Transverse colon (tissue), 4 donors: ENCODE measurements at regions not wholly inside any gene's neighbourhood (a gene's known extent, or its start where the extent isn't known, plus 50 kb on each side); places are given as distances from the start of the nearest gene placed in this dataset.

ENCODE experiments used
- DNase-seq: peaks from one replicate; pipeline ENCODE4 v3.0.0-alpha.2; 2019
- H3K27ac ChIP-seq, 4 donors: fragments of 200-600 bp; sonication (generic); 2 replicates each; pipeline ENCODE4 v1.5.1; 2016 to 2018; ENCODE audit warnings: inconsistent platforms in 4 of 4
- H3K27me3 ChIP-seq: fragments of 200-600 bp; sonication (generic); 2 replicates; pipeline ENCODE4 v1.5.1; 2017; ENCODE audit warnings: inconsistent platforms
- H3K36me3 ChIP-seq, 4 donors: fragments of 200-600 bp; sonication (generic); 2 replicates each; pipeline ENCODE4 v1.5.1; 2017 to 2019; ENCODE audit warnings: inconsistent platforms in 4 of 4
- H3K4me1 ChIP-seq, 4 donors: fragments of 200-600 bp; sonication (generic); 2 replicates each; pipeline ENCODE4 v1.5.1; 2017 to 2020; ENCODE audit warnings: inconsistent platforms in 4 of 4
- H3K4me3 ChIP-seq, 4 donors: fragments of 200-600 bp; sonication (generic); 1 replicate in 1 of 4; 2 replicates in 3 of 4; pipeline versions ENCODE4 v1.5.1 to v1.6.1; 2017 to 2019; ENCODE audit warnings: inconsistent platforms in 4 of 4
- H3K9me3 ChIP-seq, 2 donors: fragments of 200-600 bp; sonication (generic); 2 replicates each; pipeline ENCODE4 v1.5.1; 2017 to 2019; ENCODE audit warnings: inconsistent platforms in 2 of 2
- CTCF ChIP-seq, 5 experiments: fragments of 200-600 bp in 3 of 5; fragments of 450-650 bp in 2 of 5; sonication (generic) in 3 of 5; IDR thresholded peaks; 1 replicate in 2 of 5; 2 replicates in 3 of 5; pipeline ENCODE4 v1.5.1; 2016 to 2017; ENCODE audit warnings: antibody characterized with exemption in 5 of 5, inconsistent platforms in 3 of 5, mild to moderate bottlenecking in 2 of 5, moderate library complexity in 1 of 5
- EP300 ChIP-seq: sonication (generic); formaldehyde crosslinking; IDR thresholded peaks from one replicate; pipeline ENCODE4 v1.6.1; 2017; ENCODE audit warnings: antibody characterized with exemption, low read depth
- POLR2A ChIP-seq: fragments of 450-650 bp; IDR thresholded peaks from one replicate; pipeline ENCODE4 v1.6.1; 2016; ENCODE audit warnings: antibody characterized with exemption, mild to moderate bottlenecking, moderate library complexity
- POLR2AphosphoS5 ChIP-seq, 3 donors: sonication (generic); formaldehyde crosslinking; IDR thresholded peaks; one replicate each; pipeline ENCODE4 v1.6.1; 2016; ENCODE audit warnings: antibody characterized with exemption in 3 of 3
- WGBS, 2 donors: methylation state at CpG; one replicate each; pipeline ENCODE4 v1.1.5; 2018; ENCODE audit warnings: low coverage in 1 of 2; 5-methylcytosine and 5-hydroxymethylcytosine counted together
- in situ Hi-C, 4 donors: fragments of 200-750 bp; cut with MboI; loops; one replicate each; pipeline versions ENCODE4 v1.15.0 to v1.15.1; 2017; ENCODE audit warnings: low sequenced_read_pairs in 3 of 4, low pct_ligation_motif_present in 1 of 4, low pct_unique_long_range_greater_than_20kb in 1 of 4
- intact Hi-C: fragments of 100-400 bp; cut with DNase I; formaldehyde crosslinking; loops from one replicate; pipeline ENCODE4 v1.15.1; 2023; ENCODE audit warnings: low total_unique reads

DNA sequence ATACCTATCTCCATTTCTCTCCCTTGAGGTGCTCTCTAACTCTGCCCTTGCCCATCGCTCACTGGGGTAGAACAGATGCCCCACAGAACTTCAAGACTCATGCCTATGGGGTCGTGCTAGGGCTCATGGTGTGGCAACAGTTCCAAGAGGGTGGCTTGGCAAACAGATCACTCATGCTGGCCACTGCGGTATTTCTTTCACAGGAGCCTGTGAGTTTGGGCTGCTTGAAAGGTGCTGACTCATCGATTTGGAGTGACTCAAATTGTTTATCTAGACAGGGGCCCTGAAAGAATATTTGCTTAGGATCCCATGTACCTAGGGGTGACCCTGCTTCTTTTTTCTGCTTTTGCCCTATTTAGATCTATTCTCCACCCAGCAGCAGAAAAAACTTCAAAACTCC, 69.9 kb downstream of the IRX5 start:
- 57% methylated on average over 4 of the region's 4 CpGs; no CpG with 5 or more reads in 1 of the 2 donors for WGBS, 2 donors
- intact Hi-C loops: no loop called here

GRCh38 chr16:55001931-55002330, 71.3 kb downstream of the IRX5 start:
- intact Hi-C loops: no loop called here
- H3K36me3 ChIP-seq: no peaks in the 10 kb centered on the region

More for the DNA sequence above, 69.9 kb downstream of the IRX5 start:
- no peak for DNase-seq
- no peak for TF ChIP-seq EP300
- H3K36me3 ChIP-seq: no peaks in the 10 kb centered on the region
- no peak overlapping the region for H3K27ac ChIP-seq
- no peak overlapping the region for H3K4me3 ChIP-seq
- in situ Hi-C loops: no loop called here
- no peaks in the 10 kb centered on the region for H3K9me3 ChIP-seq
- H3K4me1 ChIP-seq: no peaks in the 10 kb centered on the region
- peaks cover 18% of the 10 kb centered on the region for H3K27me3 ChIP-seq

DNA sequence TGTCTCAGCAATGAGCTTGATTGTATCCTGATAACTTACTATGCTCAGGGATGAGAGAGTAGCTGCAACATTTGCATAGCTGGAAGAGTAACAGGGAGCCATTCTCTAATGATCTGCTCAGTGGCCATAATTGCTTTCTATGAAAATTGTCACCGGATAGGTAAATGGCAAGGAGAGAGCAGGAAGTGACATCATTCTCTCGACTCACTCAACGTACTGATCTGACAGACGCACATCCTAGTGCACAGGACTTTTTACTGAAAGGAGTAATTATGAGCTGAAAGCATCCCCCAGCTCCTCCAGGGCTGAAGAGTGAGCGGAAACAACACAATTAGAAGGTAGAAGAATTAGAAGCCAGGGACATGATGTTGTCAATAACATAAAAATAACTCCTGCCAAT, 71.8 kb downstream of the IRX5 start:
- 58 to 76% methylated on average over 5 of the region's 5 CpGs for WGBS, 2 donors
- intact Hi-C loops: no loop called here
- no peaks in the 10 kb centered on the region for H3K4me1 ChIP-seq
- TF ChIP-seq CTCF (IDR thresholded peaks at IDR 0.05) (no peak), POLR2A (no peak), POLR2AphosphoS5 (IDR thresholded peaks at IDR 0.05) (no peak), EP300 (no peak)
- no peak overlapping the region for H3K27ac ChIP-seq
- DNase-seq: no peak
- no peaks in the 10 kb centered on the region for H3K9me3 ChIP-seq
- peaks cover 12% of the 10 kb centered on the region for H3K27me3 ChIP-seq
- no peak overlapping the region for H3K4me3 ChIP-seq
- H3K36me3 ChIP-seq: no peaks in the 10 kb centered on the region
- in situ Hi-C loops: no loop called here

More at GRCh38 chr16:55001931-55002330, 71.3 kb downstream of the IRX5 start:
- H3K4me1 ChIP-seq: no peaks in the 10 kb centered on the region
- TF ChIP-seq POLR2A: no peak
- TF ChIP-seq CTCF (IDR thresholded peaks at IDR 0.05): no peak
- no peak for TF ChIP-seq EP300
- TF ChIP-seq POLR2AphosphoS5 (IDR thresholded peaks at IDR 0.05): no peak
- no peaks in the 10 kb centered on the region for H3K9me3 ChIP-seq
- H3K4me3 ChIP-seq: no peak overlapping the region
- WGBS, 2 donors: 66 to 89% methylated on average over 1 of the region's 1 CpG
- in situ Hi-C loops: no loop called here
- no peak for DNase-seq
- no peak overlapping the region for H3K27ac ChIP-seq
- peaks cover 12% of the 10 kb centered on the region for H3K27me3 ChIP-seq

DNA sequence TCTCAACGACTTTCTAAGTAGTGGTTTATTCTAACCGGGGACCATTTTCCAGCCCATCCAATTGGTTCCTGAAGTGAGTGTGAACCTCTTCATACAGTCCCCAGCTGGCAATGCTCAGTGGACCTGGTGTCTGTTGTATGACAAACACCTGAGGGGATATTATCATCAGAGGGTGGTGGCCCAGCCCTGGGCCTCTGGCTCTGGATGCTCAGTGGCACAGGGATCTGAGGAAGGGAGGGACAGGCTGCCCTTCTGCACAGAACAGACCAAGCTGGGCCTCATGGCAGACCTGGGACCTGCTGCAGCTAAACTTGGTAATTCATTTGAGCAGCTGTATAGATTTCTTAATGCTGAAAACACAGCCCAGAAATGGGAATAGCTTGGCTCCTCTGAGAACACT, 72.6 kb downstream of the IRX5 start:
- in situ Hi-C loops: no loop called here
- TF ChIP-seq EP300 (no peak), POLR2AphosphoS5 (IDR thresholded peaks at IDR 0.05) (no peak), POLR2A (no peak), CTCF (IDR thresholded peaks at IDR 0.05) (no peak)
- intact Hi-C loops: no loop called here
- Histone ChIP-seq H3K9me3 (no peaks in the 10 kb centered on the region), H3K36me3 (no peaks in the 10 kb centered on the region), H3K27me3 (peaks cover 12% of the 10 kb centered on the region), H3K4me3 (no peak overlapping the region), H3K27ac (no peak overlapping the region), H3K4me1 (no peaks in the 10 kb centered on the region)
- DNase-seq: no peak
- WGBS, 2 donors: 74% methylated on average over 2 of the region's 2 CpGs; no CpG with 5 or more reads in 1 of the 2 donors

GRCh38 chr16:55003916-55004315, 73.3 kb downstream of the IRX5 start:
- Histone ChIP-seq H3K36me3 (no peaks in the 10 kb centered on the region), H3K9me3 (no peaks in the 10 kb centered on the region), H3K27me3 (peaks cover 12% of the 10 kb centered on the region), H3K27ac (no peak overlapping the region), H3K4me3 (no peak overlapping the region), H3K4me1 (no peaks in the 10 kb centered on the region)
- intact Hi-C loops: no loop called here
- no peak for TF ChIP-seq CTCF (IDR thresholded peaks at IDR 0.05)
- TF ChIP-seq POLR2AphosphoS5 (IDR thresholded peaks at IDR 0.05): no peak
- no peak for TF ChIP-seq POLR2A
- TF ChIP-seq EP300: no peak
- DNase-seq: no peak
- in situ Hi-C loops: no loop called here
- 88% methylated on average over 12 of the region's 12 CpGs; no CpG with 5 or more reads in 1 of the 2 donors for WGBS, 2 donors
